GM06990 (cell line): ENCODE measurements at regions not wholly inside any gene's neighbourhood (a gene's known extent, or its start where the extent isn't known, plus 50 kb on each side); places are given as distances from the start of the nearest gene placed in this dataset.

ENCODE experiments used
- DNase-seq: peaks from one replicate; pipeline ENCODE4 v3.0.0-alpha.2; 2011; ENCODE audit not compliant: insufficient read length; ENCODE audit errors: extremely low read depth
- H3K27me3 ChIP-seq: replicated peaks from 2 replicates; pipeline ENCODE4 v1.6.0; 2011; ENCODE audit warnings: low read length; ENCODE audit not compliant: control insufficient read depth, insufficient read depth
- H3K36me3 ChIP-seq: 2 replicates; pipeline ENCODE4 v1.5.1; 2011; ENCODE audit warnings: low read length; ENCODE audit not compliant: control insufficient read depth, insufficient read depth
- H3K4me3 ChIP-seq: replicated peaks from 2 replicates; pipeline ENCODE4 v1.5.1; 2011; ENCODE audit warnings: low read depth, mild to moderate bottlenecking, control low read depth, low read length
- TF ChIP-seq, protein P1 (sequence below): IDR thresholded peaks from 2 replicates; pipeline ENCODE4 v1.5.1; 2011; ENCODE audit warnings: low read length, control low read depth, mild to moderate bottlenecking, inconsistent platforms; ENCODE audit not compliant: insufficient read depth, poor library complexity, severe bottlenecking

DNA sequence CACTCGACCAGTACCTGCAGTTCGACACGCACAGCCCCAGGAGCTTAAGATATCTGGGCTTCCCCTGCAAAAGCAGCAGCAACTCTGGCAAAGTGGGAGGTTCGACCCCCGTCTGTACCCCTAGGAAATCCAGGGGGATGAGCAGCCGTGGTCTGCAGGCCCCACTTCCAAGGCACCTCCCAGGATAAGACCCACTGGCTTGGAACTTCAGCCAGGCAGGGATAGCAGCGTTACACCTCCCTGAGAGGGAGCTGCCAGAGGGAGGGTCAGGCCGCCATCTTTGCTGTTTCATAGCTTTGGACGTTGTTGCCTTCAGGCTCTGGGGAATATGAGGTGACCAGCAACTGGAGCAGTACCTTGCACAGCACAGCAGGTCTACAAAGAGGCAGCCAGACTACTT is 351.1 kb downstream of the SOX11 start:
- Histone ChIP-seq H3K4me3 (no peak overlapping the region), H3K27me3 (no peaks in the 10 kb centered on the region), H3K36me3 (no peaks in the 10 kb centered on the region)
- DNase-seq = no peak
- TF ChIP-seq, protein P1, sequence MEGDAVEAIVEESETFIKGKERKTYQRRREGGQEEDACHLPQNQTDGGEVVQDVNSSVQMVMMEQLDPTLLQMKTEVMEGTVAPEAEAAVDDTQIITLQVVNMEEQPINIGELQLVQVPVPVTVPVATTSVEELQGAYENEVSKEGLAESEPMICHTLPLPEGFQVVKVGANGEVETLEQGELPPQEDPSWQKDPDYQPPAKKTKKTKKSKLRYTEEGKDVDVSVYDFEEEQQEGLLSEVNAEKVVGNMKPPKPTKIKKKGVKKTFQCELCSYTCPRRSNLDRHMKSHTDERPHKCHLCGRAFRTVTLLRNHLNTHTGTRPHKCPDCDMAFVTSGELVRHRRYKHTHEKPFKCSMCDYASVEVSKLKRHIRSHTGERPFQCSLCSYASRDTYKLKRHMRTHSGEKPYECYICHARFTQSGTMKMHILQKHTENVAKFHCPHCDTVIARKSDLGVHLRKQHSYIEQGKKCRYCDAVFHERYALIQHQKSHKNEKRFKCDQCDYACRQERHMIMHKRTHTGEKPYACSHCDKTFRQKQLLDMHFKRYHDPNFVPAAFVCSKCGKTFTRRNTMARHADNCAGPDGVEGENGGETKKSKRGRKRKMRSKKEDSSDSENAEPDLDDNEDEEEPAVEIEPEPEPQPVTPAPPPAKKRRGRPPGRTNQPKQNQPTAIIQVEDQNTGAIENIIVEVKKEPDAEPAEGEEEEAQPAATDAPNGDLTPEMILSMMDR = no peak

DNA sequence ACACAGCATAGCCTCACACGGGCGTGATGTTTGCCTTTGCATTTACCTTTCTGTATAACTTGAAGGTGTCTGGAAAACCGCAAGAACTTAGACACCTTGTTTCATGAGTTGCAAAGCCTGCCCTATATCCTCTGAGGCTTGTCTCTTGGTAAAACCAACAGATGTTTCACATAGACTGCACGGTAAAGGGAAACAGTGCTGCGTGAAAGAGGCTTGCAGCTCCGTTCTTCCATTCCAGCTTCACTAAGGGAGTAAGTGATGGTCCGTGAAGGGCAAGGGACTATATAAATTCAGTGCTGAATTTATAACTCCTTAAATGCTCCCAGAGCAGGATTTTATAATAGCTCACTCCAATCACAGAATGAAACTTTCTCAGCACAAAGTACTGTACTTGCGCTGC is 360.5 kb downstream of the SOX11 start:
- Histone ChIP-seq H3K36me3 (no peaks in the 10 kb centered on the region), H3K27me3 (no peaks in the 10 kb centered on the region), H3K4me3 (no peak overlapping the region)
- TF ChIP-seq, protein P1 = no peak
- DNase-seq = no peak

DNA sequence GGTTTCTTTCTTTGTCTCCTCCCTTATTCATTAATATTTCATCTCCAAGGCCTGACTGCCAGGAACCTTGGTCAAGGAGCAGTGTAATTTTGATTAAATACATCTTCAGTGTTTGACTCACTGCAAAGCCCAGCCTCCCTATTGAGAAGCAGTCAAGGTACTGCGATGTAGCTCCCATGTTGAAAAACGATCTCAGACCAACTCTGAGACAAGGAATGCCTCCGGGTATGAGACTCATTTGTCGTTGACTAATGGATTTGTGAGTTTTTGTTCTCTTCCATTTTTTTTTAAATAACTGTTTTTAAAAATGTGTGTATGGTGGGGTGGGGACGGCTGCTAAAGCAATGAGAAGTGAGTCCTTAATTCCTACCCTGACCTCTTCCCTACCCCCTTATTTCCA is 361.6 kb downstream of the SOX11 start:
- H3K27me3 ChIP-seq = no peaks in the 10 kb centered on the region
- no peaks in the 10 kb centered on the region for H3K36me3 ChIP-seq
- H3K4me3 ChIP-seq = no peak overlapping the region
- no peak for DNase-seq
- TF ChIP-seq, protein P1 = no peak

DNA sequence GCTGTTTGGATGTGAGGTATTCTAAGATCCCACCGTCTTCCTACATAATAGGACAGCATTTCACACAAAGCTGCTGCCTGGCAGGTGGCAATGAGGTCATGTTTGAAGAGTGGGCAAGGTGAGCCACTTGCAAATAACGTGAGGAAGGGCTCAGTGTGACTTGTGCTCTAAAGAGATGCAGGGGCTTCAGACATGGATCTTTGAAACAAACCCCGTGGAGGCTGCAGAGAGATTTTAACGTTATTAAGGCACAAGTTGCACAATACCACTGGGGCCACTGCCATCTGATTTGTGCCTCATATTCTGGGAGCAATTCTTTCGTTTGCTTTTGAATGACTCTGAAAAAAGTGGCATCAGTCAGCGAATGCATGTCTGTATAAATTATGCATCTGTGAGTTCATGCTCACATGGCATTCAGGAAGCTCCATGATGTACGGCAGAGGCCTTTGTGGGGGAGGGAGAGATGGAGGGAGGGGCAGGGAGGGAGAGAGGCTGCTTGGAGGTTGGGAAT is 362.0 kb downstream of the SOX11 start:
- Histone ChIP-seq H3K36me3 (no peaks in the 10 kb centered on the region), H3K27me3 (no peaks in the 10 kb centered on the region), H3K4me3 (no peak overlapping the region)
- TF ChIP-seq, protein P1 = no peak
- DNase-seq = no peak

DNA sequence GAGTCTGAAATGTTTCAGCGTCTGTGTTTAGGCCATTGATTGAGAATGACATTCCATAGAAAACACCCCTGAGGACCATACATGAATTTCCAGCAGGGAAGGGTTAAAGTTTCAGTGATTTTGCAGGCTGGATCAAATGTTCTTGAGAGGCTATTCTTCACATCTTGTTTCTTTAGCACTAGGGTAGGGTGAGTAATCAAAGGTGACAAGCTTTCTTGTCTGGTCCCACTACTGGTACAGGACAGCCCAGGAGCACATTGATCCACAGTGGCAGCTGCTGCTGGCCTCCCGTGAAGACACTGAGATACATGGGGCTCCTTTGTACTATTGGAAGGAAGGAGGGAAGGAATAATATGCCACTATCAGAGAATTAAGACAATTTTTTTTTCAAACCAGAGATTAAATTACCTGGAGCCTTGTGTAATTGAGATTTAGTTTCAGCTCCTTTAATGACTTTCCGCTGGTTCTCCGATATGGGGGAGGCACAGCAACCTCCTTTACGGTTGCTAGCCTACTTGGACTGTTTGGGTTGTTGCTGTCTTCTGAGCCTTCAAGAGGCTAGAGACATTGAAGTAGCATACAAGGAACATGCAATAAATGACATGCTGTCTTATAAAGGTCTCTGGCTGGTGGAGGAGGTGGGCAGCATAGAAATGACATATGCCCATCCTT is 368.9 kb downstream of the SOX11 start:
- DNase-seq = no peak
- TF ChIP-seq, protein P1 = no peak
- no peaks in the 10 kb centered on the region for H3K36me3 ChIP-seq
- no peaks in the 10 kb centered on the region for H3K27me3 ChIP-seq
- no peak overlapping the region for H3K4me3 ChIP-seq

DNA sequence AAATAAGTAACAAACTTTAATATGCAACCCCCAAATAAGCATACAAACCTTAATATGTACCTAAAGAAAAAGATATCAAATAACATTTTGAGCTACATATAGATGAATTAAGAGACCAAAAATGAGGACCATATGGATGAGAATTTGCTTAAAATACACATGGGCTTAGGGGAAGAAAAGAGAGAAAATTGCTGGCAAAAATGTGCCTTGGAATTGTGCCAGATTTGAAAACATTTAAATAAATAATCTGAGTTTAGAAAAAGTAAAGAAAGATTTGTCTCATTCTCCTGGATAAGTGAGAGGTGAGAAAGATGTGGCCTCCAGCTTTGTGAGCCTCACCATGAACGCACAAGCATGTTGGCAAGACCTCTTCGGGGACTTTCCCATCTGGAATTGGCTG is 372.6 kb downstream of the SOX11 start:
- Histone ChIP-seq H3K27me3 (no peaks in the 10 kb centered on the region), H3K36me3 (no peaks in the 10 kb centered on the region), H3K4me3 (no peak overlapping the region)
- DNase-seq = no peak
- TF ChIP-seq, protein P1 = no peak
